CD4-positive, alpha-beta T cell treated with Interferon alpha-2 for 1 hour (primary cell): ENCODE measurements at regions not wholly inside any gene's neighbourhood (a gene's known extent, or its start where the extent isn't known, plus 50 kb on each side); places are given as distances from the start of the nearest gene placed in this dataset.
A peak's percentile ranks its signal among the peaks of the same experiment; 100 is the strongest.
"Not testable (repeated sequence)": the region's sequence is repeated elsewhere in the genome, so short reads cannot be mapped to it uniquely, and the experiment has no call there.

Source experiments
- DNase-seq, 2 donors: peaks; one replicate each; pipeline ENCODE4 v3.0.0-alpha.2; 2020 to 2022

DNA sequence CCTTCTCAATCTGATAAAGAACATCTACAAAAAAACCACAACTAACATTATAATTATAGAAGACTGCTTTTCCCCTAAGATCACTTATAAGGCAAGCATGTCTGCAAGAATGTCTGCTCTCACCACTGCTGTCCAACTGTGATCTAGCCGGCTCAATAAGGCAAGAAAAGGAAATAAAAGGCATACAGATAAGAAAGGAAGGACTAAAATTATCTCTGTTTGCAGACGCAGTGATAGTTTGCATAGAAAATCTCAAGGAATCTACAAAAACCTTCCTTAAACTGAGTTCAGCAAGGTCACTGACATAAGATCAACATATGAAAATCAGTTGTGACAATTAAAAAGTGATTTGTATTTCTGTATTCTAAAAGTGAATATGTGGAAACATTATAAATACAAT is 138.0 kb upstream of the EGLN3 start:
- DNase-seq, result no peak

DNA sequence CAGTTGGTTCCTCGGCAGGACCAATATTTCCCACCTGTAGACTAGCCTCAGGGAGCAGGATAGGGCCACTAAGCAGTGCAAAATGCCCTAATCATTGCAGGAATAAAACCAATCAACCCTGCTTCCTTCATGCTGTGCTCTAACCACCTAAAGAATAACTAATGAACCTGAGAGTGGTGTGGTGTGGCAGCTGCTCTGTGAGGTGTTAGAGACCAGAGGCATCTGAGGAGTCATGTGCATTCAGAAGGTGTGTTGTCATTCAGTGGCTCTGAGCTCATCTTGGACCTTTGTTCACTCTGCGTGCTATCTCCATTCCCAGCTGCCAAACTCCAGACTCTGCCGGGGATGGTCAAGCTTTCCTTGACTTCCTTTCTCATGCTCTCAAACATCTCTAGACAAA is 136.7 kb upstream of the EGLN3 start:
- no peak for DNase-seq

DNA sequence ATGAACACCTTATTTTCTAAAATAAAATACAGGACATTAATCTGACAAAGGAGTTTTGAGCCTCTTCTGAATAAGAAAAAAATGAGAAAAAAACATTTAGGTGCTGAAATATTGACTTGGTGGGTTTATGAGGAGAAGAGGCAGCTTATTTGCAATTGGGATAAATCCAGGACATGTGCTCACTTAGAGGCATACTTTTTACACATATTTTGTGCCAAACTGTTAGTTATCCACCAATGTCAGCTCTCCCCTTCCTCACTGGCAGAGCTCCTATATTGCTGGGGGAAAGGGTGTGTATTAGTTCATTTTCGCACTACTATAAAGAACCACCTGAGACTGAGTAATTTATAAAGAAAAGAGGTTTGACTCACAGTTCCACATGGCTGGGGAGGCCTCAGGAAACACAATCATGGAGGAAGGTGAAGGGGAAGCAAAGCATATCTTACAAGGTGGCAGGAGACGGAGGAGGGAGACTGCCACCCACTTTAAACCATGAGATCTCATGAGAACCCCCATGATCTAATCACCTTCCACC is 135.4 kb upstream of the EGLN3 start:
- DNase-seq, result no peak

DNA sequence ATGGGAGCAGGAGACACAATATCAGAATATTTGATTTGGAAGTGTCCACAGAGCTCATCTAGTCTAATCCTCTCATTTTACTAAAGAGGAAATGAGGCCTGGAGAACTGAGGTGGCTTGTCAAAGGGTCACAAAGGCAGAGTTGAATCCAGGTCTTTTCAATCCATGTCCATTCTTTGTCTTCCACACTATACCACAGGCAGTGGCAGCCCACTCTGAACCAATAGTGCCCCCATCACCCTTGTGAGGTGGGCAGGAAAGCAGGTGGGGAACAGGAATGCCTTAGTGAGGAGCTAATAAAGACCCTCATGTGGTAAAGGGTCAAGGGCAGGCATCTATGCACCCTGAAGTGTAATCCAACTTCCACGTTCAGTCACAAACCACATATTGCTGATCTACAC is 134.8 kb upstream of the EGLN3 start:
- no peak for DNase-seq

DNA sequence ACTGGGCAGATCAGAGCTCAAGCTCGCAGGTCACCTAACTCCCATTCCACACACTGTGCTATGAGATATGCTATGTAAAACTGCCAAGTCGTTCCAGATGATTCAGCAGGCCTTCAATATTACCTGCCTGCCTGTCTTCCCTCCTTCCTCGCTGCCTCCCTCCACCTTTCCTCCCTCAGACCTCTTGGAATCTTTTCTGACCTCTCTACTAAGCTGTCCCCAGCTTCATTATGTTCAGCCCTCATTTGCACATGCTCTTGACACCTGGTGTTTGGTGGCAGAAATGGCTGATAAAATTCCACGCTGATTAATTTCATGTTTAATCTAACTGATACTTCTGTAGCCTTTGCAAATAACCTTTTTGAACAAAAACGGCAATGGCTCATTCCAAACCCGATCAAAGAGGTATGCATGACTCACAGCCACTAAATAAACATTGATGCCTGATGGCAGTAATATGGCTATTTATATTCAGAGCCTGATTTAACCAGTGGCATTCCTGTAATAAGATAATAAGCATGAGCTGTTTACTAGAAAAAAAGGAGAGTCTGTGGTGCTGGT is 130.8 kb upstream of the EGLN3 start:
- DNase-seq, result no peak

DNA sequence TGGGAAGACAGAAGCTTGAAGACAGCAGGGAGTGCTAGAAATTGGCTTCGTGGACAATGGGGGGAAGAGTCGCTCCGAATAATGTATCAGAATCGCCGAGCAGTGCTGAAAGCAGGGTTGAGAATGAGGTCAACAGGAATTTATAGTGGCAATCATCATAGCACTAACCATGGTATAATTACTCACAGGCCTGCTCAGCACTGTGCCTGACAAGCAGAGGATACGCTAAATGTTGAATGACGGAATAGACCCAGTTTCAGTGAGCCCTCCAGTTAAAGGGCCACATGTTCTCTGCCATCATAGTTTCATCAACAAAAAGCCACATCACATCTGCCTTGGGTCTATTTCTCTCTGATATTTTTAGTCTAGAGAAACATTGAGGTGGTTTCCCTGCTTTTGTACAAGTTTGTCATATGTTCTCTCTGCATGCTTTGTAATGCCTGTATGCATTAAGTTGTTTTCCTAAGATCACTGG is 130.3 kb upstream of the EGLN3 start:
- no peak for DNase-seq

DNA sequence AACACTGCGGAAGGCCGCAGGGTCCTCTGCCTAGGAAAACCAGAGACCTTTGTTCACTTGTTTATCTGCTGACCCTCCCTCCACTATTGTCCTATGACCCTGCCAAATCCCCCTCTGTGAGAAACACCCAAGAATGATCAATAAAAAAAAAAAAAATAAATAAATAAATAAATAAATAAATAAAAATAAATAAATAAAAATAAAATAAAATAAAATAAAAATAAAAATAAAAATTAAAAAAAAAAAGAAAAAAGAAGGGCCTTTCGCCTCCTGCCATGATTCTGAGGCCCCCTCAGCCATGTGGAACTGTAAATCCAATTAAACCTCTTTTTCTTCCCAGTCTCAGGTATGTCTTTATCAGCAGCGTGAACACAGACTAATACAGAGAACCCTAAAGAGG is 128.8 kb upstream of the EGLN3 start:
- DNase-seq, result not testable (repeated sequence)

DNA sequence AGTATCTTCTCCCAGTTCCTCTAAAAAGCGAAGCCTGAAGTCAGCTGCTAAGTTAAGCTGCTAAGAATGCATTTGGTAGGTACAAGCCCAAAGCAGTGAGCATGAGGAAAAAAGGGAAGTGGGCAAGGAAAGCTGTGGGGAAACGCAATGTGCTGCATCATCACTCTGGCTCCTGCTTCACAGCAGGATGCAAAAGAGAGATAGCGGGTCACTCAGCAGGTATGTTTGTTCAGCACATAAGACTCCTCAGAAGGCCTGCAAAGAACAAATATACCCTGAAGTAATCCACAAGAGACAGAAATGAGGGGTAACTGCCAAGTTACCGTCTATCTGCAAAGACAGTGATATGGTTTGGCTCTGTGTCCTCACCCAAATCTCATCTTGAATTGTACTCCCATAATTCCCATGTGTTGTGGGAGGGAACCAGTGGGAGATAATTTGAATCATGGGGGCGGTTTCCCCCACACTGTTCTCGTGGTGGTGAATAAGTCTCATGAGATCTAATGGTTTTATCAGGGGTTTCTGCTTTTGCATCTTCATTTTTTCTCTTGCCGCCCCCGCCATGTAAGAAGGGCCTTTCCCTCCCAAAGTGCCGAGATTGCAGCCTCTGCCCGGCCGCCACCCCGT is 127.4 kb upstream of the EGLN3 start:
- peak; percentile 10 to 14 for DNase-seq

DNA sequence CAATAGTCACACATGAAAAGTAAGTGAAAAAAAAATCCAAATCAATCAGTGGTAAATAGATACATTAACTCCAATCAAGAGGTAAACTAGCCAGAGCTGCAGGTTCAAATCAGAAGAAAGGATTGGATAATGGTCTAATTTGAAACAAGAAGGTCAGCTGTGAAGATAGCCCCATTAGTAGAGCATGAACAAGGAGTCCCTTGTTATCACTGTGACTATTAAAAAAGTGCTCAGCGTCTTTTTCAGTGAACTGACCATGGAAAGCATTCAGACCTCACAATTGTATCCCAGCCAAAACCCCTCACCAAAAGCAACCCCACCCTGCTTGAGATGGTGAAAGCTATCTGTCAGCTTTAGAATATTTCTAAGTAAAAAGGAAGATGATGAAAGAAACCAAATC is 125.0 kb upstream of the EGLN3 start:
- no peak for DNase-seq

DNA sequence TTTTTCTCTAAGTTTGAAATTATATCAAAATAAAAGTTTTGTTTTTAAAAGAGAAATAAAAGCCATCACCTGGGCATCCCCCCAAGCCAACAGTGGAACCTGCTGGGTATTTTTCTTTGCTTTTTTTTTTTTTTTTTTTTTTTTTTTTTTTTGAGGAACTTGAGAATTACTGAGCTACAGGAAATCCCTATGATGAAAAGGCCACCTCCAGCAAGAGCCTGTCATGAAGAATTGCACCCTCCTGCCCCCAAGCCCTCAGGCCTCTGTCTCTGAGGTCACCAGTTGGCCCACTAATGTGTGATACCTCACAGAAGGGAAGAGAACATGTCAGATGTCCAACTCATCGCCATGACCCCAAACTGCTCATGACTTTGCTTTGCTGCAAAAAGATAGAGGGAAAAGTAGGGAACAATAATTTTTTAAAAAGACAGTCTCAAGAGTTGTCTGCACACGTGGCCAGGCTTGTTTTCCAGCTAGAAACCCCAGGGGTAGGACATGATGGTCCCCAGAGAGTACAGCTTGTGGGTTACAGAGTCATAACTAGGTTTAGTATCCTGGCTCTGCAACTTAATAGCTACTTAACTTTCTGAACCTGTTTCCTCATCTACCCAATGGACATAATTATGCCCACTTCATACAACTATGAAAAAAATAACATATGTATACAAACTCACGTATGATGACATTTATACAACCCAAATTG is 124.3 kb upstream of the EGLN3 start:
- no peak for DNase-seq

DNA sequence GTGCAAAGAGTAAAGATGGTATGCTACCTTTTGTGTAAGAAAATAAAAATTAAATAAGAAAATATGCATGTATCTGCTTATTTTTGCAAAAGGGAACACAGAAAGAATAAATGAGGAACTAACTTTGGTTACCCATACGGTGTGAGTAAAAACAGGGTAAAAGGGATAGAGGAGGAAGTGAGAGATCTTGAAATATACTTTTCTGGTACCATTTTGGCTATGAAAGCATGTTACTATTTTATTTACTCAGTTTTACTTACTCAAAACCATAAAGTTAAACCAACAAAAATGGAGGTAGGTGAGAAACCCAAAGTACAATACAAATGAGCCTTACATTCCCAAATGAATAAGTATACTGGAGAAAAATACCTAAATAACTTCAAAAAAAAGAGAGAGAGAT is 122.0 kb upstream of the EGLN3 start:
- no peak for DNase-seq

DNA sequence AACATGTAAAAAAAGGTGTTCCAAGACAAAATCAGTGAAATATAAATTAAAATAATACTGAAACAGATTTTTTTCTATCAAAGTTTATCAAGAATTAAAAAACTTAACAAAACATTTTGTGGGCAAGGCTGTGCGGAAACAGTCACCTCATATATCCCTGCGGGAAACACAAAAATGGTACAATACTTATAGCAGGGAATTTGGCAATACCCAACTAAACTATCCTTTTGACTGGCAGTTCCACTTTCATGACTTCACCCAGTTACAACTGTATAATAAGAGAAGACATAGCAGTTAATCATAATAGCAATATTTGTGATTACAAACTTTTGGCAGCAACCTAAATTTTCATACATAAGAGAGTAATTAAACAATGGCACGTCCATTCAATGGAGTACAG is 121.5 kb upstream of the EGLN3 start:
- no peak for DNase-seq

DNA sequence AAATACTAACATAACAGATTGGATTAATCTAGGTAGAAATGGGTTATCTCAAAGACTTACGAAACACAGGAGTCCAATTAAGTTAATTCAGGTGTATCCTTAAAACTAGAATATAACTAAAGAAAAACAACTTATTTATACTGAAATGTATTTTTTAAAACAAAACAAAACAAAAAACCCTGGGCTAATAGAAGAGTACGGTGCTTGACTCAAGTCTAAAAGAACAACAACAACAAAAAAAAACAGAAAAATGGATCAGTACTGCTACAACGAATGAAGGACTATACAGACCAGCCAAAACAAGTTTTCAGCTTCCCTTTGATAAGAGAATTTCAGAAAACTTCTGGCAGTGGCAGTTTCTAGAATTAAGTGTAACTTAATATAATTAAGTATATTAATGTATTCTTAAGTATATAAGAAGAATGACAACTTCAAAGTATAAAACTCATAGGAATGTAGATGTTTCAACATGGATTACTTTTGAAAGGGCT is 120.1 kb upstream of the EGLN3 start:
- DNase-seq, result no peak

DNA sequence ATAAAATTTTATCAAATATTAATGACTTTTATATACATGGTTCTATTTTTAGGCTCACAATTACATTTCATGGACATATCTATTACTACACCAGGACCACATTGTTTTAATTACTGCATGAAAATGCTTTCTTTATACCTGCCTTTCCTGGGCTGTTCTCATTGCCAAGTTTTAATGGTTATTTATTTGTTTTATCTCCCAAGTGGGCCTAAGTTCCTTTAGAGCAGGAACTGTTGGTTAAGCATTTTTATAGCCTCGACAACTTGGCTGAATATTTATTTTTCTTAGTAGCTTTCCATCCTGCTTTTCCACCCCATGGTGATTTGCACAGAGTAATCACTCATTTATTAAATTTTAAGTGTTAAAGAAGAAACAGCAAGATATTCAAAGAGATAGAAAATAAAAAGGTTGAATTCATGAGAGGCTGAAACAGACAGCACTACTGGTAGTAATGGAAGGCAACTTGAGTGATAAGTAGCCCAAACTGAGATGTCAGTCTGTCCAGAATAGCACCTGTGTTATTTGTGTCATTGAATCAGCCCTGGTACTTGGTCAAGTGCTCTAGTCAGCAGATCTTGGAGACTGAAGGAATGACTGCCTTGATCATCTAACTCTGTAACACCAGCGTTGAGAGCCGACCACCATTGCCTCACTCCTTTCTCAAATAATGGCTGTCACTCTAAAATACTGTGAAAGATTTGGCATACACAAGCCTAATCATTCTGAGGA is 119.1 kb upstream of the EGLN3 start:
- no peak for DNase-seq

DNA sequence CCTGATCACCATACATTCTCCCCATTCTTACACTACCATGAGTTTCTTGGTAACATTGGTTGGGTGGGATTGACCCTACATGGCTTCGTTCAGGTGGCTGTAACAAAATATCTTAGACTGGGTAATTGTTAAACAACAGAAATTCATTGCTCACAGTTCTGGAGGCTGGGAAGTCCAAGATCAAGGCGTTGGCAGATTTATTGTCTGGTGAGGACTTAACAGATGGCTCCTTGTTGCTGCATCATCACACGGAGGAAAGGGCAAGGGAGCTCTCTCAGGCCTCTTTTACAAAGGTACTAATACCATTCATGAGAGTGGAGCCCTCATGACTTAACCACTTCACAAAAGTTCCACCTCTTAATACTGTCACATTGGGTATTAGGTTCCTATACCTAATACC is 116.7 kb upstream of the EGLN3 start:
- DNase-seq, result no peak

DNA sequence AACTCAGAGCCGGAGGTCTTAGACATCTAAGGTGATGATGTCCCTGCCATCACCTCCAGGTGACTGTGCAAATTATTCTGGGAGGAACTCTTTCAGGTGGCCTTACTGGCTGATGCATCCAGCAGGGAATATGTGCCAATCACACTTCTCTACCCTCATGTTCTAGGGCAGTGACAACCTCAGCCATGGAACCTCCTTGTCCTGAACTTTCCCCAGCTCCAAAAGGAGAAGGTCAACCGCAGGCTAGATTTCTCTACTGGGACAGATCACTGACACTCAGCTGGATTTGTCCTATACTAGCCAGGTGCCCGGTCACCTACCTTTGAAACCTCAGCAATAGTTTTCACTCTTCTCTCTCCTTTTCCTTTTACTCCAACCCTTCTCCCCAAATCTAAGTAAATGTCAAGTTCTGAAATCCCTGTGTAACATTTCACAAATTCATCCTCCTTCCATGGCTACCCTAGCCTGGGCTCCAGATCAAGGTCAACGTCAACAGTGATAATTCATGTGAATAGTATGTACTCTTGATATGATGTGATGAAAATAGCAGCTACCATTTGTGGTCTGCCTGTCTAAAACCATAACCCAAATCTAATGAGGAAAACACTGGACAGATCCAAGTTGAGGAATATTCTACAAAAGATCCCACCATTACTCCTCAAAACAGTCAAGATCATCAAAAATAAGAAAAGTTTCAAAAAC is 115.0 kb upstream of the EGLN3 start:
- no peak for DNase-seq

DNA sequence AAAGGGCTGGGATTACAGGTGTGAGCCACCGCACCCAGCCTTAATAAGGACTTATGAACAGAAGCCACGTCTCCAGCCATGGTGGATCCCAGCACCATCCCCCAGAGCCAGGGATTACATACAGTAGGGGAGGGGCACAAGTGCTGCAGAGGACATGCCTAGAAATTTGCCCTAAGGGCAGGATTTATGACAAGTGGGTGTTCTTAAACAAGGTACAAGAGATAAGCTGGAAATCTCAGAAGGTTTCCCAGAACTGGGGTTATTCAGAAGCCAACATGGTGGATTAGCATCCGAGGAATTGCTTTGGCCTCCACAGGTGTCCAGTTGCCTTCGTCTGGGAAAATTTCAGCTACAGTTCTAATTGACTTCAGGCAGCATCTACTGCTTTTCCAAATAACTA is 114.4 kb upstream of the EGLN3 start:
- DNase-seq, result no peak

DNA sequence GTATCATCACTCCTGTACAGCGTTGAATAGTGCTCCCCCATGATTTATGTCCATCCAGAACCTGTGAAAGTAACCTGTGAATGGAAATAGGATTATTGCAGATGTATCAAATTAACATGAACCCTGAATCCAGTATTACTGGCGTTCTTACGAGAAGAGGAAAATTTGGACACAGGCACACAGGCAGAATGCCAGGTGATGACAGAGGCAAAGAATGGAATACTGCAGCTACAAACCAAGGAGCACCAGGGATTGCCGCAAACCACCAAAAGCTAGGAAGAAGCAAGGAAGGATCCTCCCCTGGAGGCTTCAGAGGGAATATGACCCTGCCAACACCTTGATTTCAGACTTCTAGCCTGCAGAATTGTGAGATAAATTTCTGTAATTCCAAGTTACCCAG is 113.5 kb upstream of the EGLN3 start:
- no peak for DNase-seq

DNA sequence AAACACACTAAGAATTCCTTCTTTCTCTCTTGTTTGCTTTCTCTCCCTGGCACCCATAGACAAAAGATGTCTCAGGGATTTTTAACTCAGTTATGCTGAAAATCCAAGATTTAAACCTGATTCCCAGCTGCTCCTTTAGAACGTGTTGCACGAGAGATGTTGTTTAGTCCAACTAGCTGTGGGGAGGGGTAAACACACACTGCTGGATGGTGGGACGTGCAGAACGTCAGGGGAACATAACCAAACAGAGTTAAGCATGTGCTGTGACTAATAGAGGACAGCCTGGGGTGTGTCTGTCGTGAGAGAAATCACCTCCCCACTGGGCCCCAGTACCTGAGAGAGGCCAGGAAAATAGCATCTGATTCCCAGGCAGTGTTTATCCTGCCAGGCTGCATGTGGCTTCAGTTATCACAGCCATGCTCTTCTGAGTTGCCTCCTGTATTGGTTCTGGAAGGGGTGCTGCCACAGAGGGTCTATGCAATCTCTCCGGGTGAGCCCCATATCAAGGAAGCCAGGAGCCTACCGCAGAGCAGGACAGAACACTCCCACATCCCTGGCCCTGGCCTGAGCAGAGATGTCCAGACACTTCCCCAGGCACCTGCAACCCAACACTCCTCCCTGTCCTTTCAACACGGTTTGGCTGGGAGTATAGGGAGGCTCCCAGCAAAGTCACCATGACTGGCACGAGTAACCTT is 112.7 kb upstream of the EGLN3 start:
- no peak for DNase-seq

DNA sequence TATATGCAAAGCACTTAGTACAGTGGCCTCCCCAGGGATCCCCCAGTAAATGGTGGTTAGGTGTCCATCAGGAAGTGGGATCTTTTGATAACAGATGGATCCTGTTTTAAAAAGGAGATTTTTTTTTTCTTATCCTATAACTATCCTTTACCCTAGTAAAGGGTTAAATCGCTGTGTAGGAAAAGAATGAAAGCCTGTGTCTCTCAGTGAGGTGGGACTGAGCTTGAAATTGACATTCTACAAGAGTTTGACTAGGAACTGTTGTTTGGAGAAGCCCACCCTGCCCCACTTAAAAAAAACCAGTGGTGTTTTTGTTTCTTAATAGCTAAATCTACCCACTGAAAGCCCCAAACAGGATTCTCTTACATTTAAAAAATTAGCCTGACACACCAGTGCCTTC is 112.2 kb upstream of the EGLN3 start:
- no peak for DNase-seq

DNA sequence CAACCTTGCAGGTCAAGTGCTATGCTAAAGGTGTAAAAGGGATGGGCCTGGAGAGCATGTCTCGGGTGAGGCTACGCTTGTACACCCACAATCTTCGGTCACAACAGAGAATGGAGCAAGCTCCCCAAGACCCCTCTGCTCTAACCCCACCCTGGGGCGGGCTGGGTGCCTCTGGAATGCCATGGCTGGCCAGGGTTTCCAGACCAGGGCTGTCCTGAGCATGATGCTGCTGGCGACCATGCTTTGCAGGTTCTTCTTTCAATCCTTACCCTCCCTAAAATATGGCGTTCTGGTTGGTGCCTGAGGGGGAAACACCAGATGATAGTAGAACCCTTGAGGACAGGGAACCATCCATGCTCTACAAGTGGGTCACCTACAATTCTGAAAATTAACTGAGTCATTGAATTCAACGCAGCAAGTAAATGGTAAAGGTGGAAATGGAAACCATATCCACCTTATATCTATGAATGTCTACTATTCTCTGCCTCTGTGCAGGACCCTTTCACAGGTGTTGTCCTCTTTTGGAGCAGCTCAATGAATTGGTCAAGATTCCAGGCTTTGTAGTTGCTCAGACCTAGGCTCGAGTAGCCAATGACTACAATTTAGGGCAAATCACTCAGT is 111.6 kb upstream of the EGLN3 start:
- DNase-seq, result no peak

DNA sequence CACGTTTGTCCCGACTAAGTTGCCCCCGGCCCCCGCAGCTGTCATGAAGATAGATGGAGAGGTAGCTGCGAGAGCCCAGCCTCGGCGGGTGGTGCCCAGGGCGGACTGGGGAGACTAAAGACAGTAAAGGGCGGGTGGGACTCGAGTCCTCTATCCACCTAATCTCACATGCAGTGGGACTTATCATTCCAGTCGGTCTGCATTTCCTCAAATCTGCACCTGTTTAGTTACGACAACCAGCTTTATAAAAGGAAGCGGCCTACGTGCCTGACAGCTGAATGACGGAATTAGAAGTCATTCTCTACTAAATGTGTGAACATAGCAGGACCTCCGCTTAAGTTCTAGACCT is 109.8 kb upstream of the EGLN3 start:
- DNase-seq, result no peak
